T-cell (primary cell): ENCODE measurements at regions not wholly inside any gene's neighbourhood (a gene's known extent, or its start where the extent isn't known, plus 50 kb on each side); places are given as distances from the start of the nearest gene placed in this dataset.

Experiments
- ATAC-seq, 4 experiments: fragments of 200-7000 bp in 3 of 4; fragments of 150-1000 bp in 1 of 4; cut with Tn5 transposase; replicated peaks in 1 of 4; 1 replicate in 3 of 4; 2 replicates in 1 of 4; pipeline ENCODE4 v1.10.0; 2021; ENCODE audit warnings: moderate library complexity in 3 of 4, mild to moderate bottlenecking in 2 of 4, moderate number of reproducible peaks in 1 of 4
- CTCF ChIA-PET, 2 donors: fragments of 300-600 bp; sonication (Branson Sonifier 250); formaldehyde crosslinking; loops; one replicate each; lab custom pipeline; 2022; ENCODE audit warnings: antibody characterized with exemption in 2 of 2; lab: Charles Lee
- POLR2A ChIA-PET, 2 donors: fragments of 300-600 bp; sonication (Branson Sonifier 250); formaldehyde crosslinking; loops; one replicate each; lab custom pipeline; 2022; ENCODE audit warnings: antibody characterized with exemption in 2 of 2; lab: Charles Lee
- DNase-seq, 35 experiments: peaks; one replicate each; pipeline versions ENCODE4 v3.0.0 to v3.0.0-alpha.2; 2013 to 2023
- H3K27ac ChIP-seq: one replicate; pipeline ENCODE4 v1.5.1; 2013; ENCODE audit warnings: low read length
- H3K27me3 ChIP-seq, 2 experiments: replicated peaks in 1 of 2; 1 replicate in 1 of 2; 2 replicates in 1 of 2; pipeline versions ENCODE4 v1.6.1 to v1.7.0; 2013; ENCODE audit warnings: low read length in 1 of 2, mixed read lengths in 1 of 2; ENCODE audit not compliant: control insufficient read depth in 2 of 2, insufficient read depth in 2 of 2; ENCODE audit errors: extremely low read depth in 1 of 2
- H3K36me3 ChIP-seq, 2 donors: 1 replicate in 1 of 2; 2 replicates in 1 of 2; pipeline versions ENCODE4 v1.6.1 to v1.7.0; 2013; ENCODE audit warnings: low read length in 1 of 2; ENCODE audit not compliant: control insufficient read depth in 2 of 2, insufficient read depth in 1 of 2; ENCODE audit errors: extremely low read depth in 1 of 2
- H3K4me1 ChIP-seq, 2 experiments: 1 replicate in 1 of 2; 2 replicates in 1 of 2; pipeline versions ENCODE4 v1.6.1 to v1.7.0; 2013; ENCODE audit warnings: low read length in 2 of 2, mixed read lengths in 1 of 2; ENCODE audit not compliant: insufficient read depth in 2 of 2, control insufficient read depth in 1 of 2; ENCODE audit errors: extremely low read depth in 1 of 2
- H3K4me3 ChIP-seq, 2 donors: 1 replicate in 1 of 2; 2 replicates in 1 of 2; pipeline versions ENCODE4 v1.5.1 to v1.7.0; 2013; ENCODE audit warnings: mild to moderate bottlenecking in 2 of 2, low read length in 1 of 2, moderate library complexity in 1 of 2; ENCODE audit not compliant: control insufficient read depth in 1 of 2; ENCODE audit errors: extremely low read depth in 1 of 2
- H3K9me3 ChIP-seq: 2 replicates; pipeline ENCODE4 v1.7.0; 2013
- H3K27ac Mint-ChIP-seq, 2 donors: one replicate each; pipeline ENCODE4 v1.8.0; 2020 to 2021; ENCODE audit warnings: mild to moderate bottlenecking in 2 of 2, mixed read lengths in 2 of 2
- H3K27me3 Mint-ChIP-seq, 2 donors: one replicate each; pipeline ENCODE4 v1.8.0; 2021 to 2022; ENCODE audit warnings: mixed read lengths in 2 of 2
- H3K36me3 Mint-ChIP-seq: one replicate; pipeline ENCODE4 v1.8.0; 2021; ENCODE audit warnings: mixed read lengths
- H3K4me1 Mint-ChIP-seq, 3 donors: one replicate each; pipeline ENCODE4 v1.8.0; 2020 to 2022; ENCODE audit warnings: mixed read lengths in 3 of 3, mild to moderate bottlenecking in 1 of 3
- H3K4me3 Mint-ChIP-seq, 3 donors: one replicate each; pipeline ENCODE4 v1.8.0; 2020 to 2022; ENCODE audit warnings: mild to moderate bottlenecking in 3 of 3, mixed read lengths in 3 of 3, moderate library complexity in 3 of 3
- H3K9me3 Mint-ChIP-seq, 3 donors: one replicate each; pipeline ENCODE4 v1.8.0; 2020 to 2022; ENCODE audit warnings: mixed read lengths in 3 of 3
- WGBS: methylation state at CpG from one replicate; pipeline ENCODE4 v1.1.5; 2013; ENCODE audit warnings: missing lambda C conversion rate; ENCODE audit not compliant: insufficient coverage; 5-methylcytosine and 5-hydroxymethylcytosine counted together

- H3K27ac Mint-ChIP-seq = no peak overlapping the region
- Histone ChIP-seq H3K9me3 (no peaks in the 10 kb centered on the region), H3K27me3 (no peaks in the 10 kb centered on the region), H3K4me3 (no peak overlapping the region), H3K27ac (no peak overlapping the region), H3K36me3 (no peaks in the 10 kb centered on the region), H3K4me1 (no peaks in the 10 kb centered on the region)
- H3K27me3 Mint-ChIP-seq = no peaks in the 10 kb centered on the region
- WGBS = no CpG with 5 or more reads among the region's 2 CpGs
- H3K4me1 Mint-ChIP-seq = no peaks in the 10 kb centered on the region
- ChIA-PET CTCF (no interaction called here), POLR2A (no interaction called here)
- H3K36me3 Mint-ChIP-seq = no peaks in the 10 kb centered on the region
- no peak overlapping the region for H3K4me3 Mint-ChIP-seq
- peaks cover 0 to 6% (median 0%) of the 10 kb centered on the region in 3 donors for H3K9me3 Mint-ChIP-seq
- ATAC-seq = no peak
- DNase-seq = no peak
Observed at GRCh38 chr4:156477636-156478035, 494.0 kb downstream of the PDGFC start.

- no CpG with 5 or more reads among the region's 2 CpGs for WGBS
- no peaks in the 10 kb centered on the region for H3K27me3 Mint-ChIP-seq
- CTCF ChIA-PET = no interaction called here
Observed at GRCh38 chr4:156476359-156476758, 495.2 kb downstream of the PDGFC start.

GRCh38 chr4:156475322-156475721 lies 496.3 kb downstream of the PDGFC start:
- no peaks in the 10 kb centered on the region for H3K36me3 ChIP-seq
- POLR2A ChIA-PET = no interaction called here
- no peaks in the 10 kb centered on the region for H3K9me3 ChIP-seq
- DNase-seq = no peak
- no peaks in the 10 kb centered on the region for H3K27me3 ChIP-seq
- no peak overlapping the region for H3K27ac ChIP-seq
- Mint-ChIP-seq H3K9me3 (peaks cover 0 to 6% (median 0%) of the 10 kb centered on the region in 3 donors), H3K4me1 (no peaks in the 10 kb centered on the region), H3K4me3 (no peak overlapping the region), H3K27ac (no peak overlapping the region), H3K36me3 (no peaks in the 10 kb centered on the region), H3K27me3 (no peaks in the 10 kb centered on the region)
- CTCF ChIA-PET = interaction anchor here in 1 of 2 donors (0.7 kb wide), 1 partner anchor 676 kb away, joined by 3 read pairs; no protein-coding TSS in a partner anchor
- no peak overlapping the region for H3K4me3 ChIP-seq
- no peak for ATAC-seq
- H3K4me1 ChIP-seq = no peaks in the 10 kb centered on the region

More at GRCh38 chr4:156476359-156476758, 495.2 kb downstream of the PDGFC start:
- no peak overlapping the region for H3K4me3 ChIP-seq
- no peaks in the 10 kb centered on the region for H3K4me1 ChIP-seq
- no peaks in the 10 kb centered on the region for H3K27me3 ChIP-seq
- H3K4me3 Mint-ChIP-seq = no peak overlapping the region
- H3K27ac ChIP-seq = no peak overlapping the region
- no peaks in the 10 kb centered on the region for H3K36me3 ChIP-seq
- H3K9me3 Mint-ChIP-seq = peaks cover 0 to 6% (median 0%) of the 10 kb centered on the region in 3 donors
- no peaks in the 10 kb centered on the region for H3K9me3 ChIP-seq
- POLR2A ChIA-PET = no interaction called here
- no peak overlapping the region for H3K27ac Mint-ChIP-seq
- H3K36me3 Mint-ChIP-seq = no peaks in the 10 kb centered on the region
- H3K4me1 Mint-ChIP-seq = no peaks in the 10 kb centered on the region
- ATAC-seq (no peak), DNase-seq (no peak)

- H3K36me3 Mint-ChIP-seq = no peaks in the 10 kb centered on the region
- ATAC-seq = no peak
Observed at GRCh38 chr4:156473151-156473550, 498.4 kb downstream of the PDGFC start.

GRCh38 chr4:156472624-156473023 lies 499.0 kb downstream of the PDGFC start:
- no peaks in the 10 kb centered on the region for H3K36me3 Mint-ChIP-seq
- no peaks in the 10 kb centered on the region for H3K4me1 Mint-ChIP-seq
- ATAC-seq (no peak), DNase-seq (no peak)
- H3K9me3 ChIP-seq = no peaks in the 10 kb centered on the region
- H3K4me1 ChIP-seq = no peaks in the 10 kb centered on the region
- no peaks in the 10 kb centered on the region for H3K27me3 Mint-ChIP-seq
- no peak overlapping the region for H3K4me3 Mint-ChIP-seq
- POLR2A ChIA-PET = no interaction called here
- no peaks in the 10 kb centered on the region for H3K27me3 ChIP-seq
- CTCF ChIA-PET = no interaction called here
- no peak overlapping the region for H3K27ac Mint-ChIP-seq
- H3K27ac ChIP-seq = no peak overlapping the region
- no peaks in the 10 kb centered on the region for H3K36me3 ChIP-seq
- no CpG with 5 or more reads among the region's 1 CpG for WGBS
- H3K4me3 ChIP-seq = no peak overlapping the region
- H3K9me3 Mint-ChIP-seq = peaks cover 0 to 10% (median 0%) of the 10 kb centered on the region in 3 donors

More at GRCh38 chr4:156473151-156473550, 498.4 kb downstream of the PDGFC start:
- Histone ChIP-seq H3K27ac (no peak overlapping the region), H3K4me3 (no peak overlapping the region), H3K9me3 (no peaks in the 10 kb centered on the region), H3K27me3 (no peaks in the 10 kb centered on the region), H3K36me3 (no peaks in the 10 kb centered on the region), H3K4me1 (no peaks in the 10 kb centered on the region)
- H3K27me3 Mint-ChIP-seq = no peaks in the 10 kb centered on the region
- ChIA-PET POLR2A (no interaction called here), CTCF (no interaction called here)
- DNase-seq = no peak
- no peak overlapping the region for H3K4me3 Mint-ChIP-seq
- H3K4me1 Mint-ChIP-seq = no peaks in the 10 kb centered on the region
- H3K27ac Mint-ChIP-seq = no peak overlapping the region
- no CpG with 5 or more reads among the region's 3 CpGs for WGBS
- peaks cover 0 to 8% (median 0%) of the 10 kb centered on the region in 3 donors for H3K9me3 Mint-ChIP-seq

GRCh38 chr4:156459584-156459983 lies 505.9 kb upstream of the CTSO start:
- Mint-ChIP-seq H3K36me3 (no peaks in the 10 kb centered on the region), H3K27ac (no peak overlapping the region), H3K27me3 (no peaks in the 10 kb centered on the region), H3K4me3 (no peak overlapping the region), H3K9me3 (peaks cover 4 to 16% (median 9%) of the 10 kb centered on the region in 3 donors), H3K4me1 (no peaks in the 10 kb centered on the region)
- H3K27me3 ChIP-seq = no peaks in the 10 kb centered on the region
- H3K9me3 ChIP-seq = no peaks in the 10 kb centered on the region
- DNase-seq (no peak), ATAC-seq (no peak)
- no peak overlapping the region for H3K27ac ChIP-seq
- POLR2A ChIA-PET = no interaction called here
- 67% methylated on average over 1 of the region's 5 CpGs for WGBS
- CTCF ChIA-PET = no interaction called here
- no peak overlapping the region for H3K4me3 ChIP-seq
- no peaks in the 10 kb centered on the region for H3K4me1 ChIP-seq
- no peaks in the 10 kb centered on the region for H3K36me3 ChIP-seq

- H3K9me3 ChIP-seq = no peaks in the 10 kb centered on the region
- no peak overlapping the region for H3K4me3 Mint-ChIP-seq
- no peaks in the 10 kb centered on the region for H3K27me3 Mint-ChIP-seq
- H3K27ac ChIP-seq = no peak overlapping the region
- no peaks in the 10 kb centered on the region for H3K4me1 ChIP-seq
- DNase-seq (no peak), ATAC-seq (no peak)
- H3K4me1 Mint-ChIP-seq = no peaks in the 10 kb centered on the region
- WGBS = no CpG with 5 or more reads among the region's 2 CpGs
- POLR2A ChIA-PET = interaction anchor here in 1 of 2 donors (0.6 to 0.7 kb wide), 3 partner anchors 25 to 1545 kb away, joined by 3 to 4 read pairs (median 4); no protein-coding TSS in a partner anchor
- no peak overlapping the region for H3K4me3 ChIP-seq
- CTCF ChIA-PET = no interaction called here
- no peaks in the 10 kb centered on the region for H3K27me3 ChIP-seq
- no peaks in the 10 kb centered on the region for H3K36me3 ChIP-seq
- H3K9me3 Mint-ChIP-seq = peaks cover 4 to 21% (median 7%) of the 10 kb centered on the region in 3 donors
- no peak overlapping the region for H3K27ac Mint-ChIP-seq
- no peaks in the 10 kb centered on the region for H3K36me3 Mint-ChIP-seq
Observed at GRCh38 chr4:156456830-156457229, 503.2 kb upstream of the CTSO start.
